GM21360 (cell line): ENCODE measurements at regions not wholly inside any gene's neighbourhood (a gene's known extent, or its start where the extent isn't known, plus 50 kb on each side); places are given as distances from the start of the nearest gene placed in this dataset.

Source experiments
- ATAC-seq: cut with Tn5 transposase; IDR thresholded peaks from one replicate; pipeline ENCODE4 v1.9.1; 2021; ENCODE audit warnings: mild to moderate bottlenecking, moderate library complexity; ENCODE audit not compliant: unreplicated experiment

GRCh38 chr5:121175986-121176385 is 675.7 kb upstream of the FTMT start:
- ATAC-seq = no peak

- no peak for ATAC-seq
These were observed 668.7 kb upstream of the FTMT start for GRCh38 chr5:121182788-121183490.

GRCh38 chr5:121188849-121189248 is 662.8 kb upstream of the FTMT start:
- ATAC-seq = no peak

GRCh38 chr5:121189342-121190305 is 662.1 kb upstream of the FTMT start:
- no peak for ATAC-seq

GRCh38 chr5:121199216-121199999 is 652.3 kb upstream of the FTMT start:
- no peak for ATAC-seq

GRCh38 chr5:121218086-121218485 is 633.6 kb upstream of the FTMT start:
- no peak for ATAC-seq

GRCh38 chr5:121221483-121221882 is 630.2 kb upstream of the FTMT start:
- ATAC-seq = no peak

GRCh38 chr5:121226765-121227164 is 624.9 kb upstream of the FTMT start:
- no peak for ATAC-seq

GRCh38 chr5:121239951-121240350 is 611.7 kb upstream of the FTMT start:
- no peak for ATAC-seq

- ATAC-seq = no peak
These were observed 604.7 kb upstream of the FTMT start for GRCh38 chr5:121246971-121247370.

GRCh38 chr5:121251954-121252353 is 599.7 kb upstream of the FTMT start:
- ATAC-seq = no peak

GRCh38 chr5:121257621-121258020 is 594.1 kb upstream of the FTMT start:
- ATAC-seq = no peak

- no peak for ATAC-seq
These were observed 588.2 kb upstream of the FTMT start for GRCh38 chr5:121263456-121263855.

GRCh38 chr5:121264605-121265004 is 587.1 kb upstream of the FTMT start:
- no peak for ATAC-seq

- no peak for ATAC-seq
These were observed 580.1 kb upstream of the FTMT start for GRCh38 chr5:121271546-121271945.

- ATAC-seq = no peak
These were observed 577.7 kb upstream of the FTMT start for GRCh38 chr5:121273833-121274433.

GRCh38 chr5:121279801-121280200 is 571.9 kb upstream of the FTMT start:
- no peak for ATAC-seq

- ATAC-seq = no peak
These were observed 565.7 kb upstream of the FTMT start for GRCh38 chr5:121285801-121286521.

- ATAC-seq = no peak
These were observed 562.9 kb upstream of the FTMT start for GRCh38 chr5:121288781-121289180.

GRCh38 chr5:121292664-121293063 is 559.0 kb upstream of the FTMT start:
- no peak for ATAC-seq
